OCI-LY1 (cell line): ENCODE measurements at regions not wholly inside any gene's neighbourhood (a gene's known extent, or its start where the extent isn't known, plus 50 kb on each side); places are given as distances from the start of the nearest gene placed in this dataset.

ENCODE experiments used
- H2AFZ ChIP-seq: fragments of 200-600 bp; sonication (generic), shearing (Covaris generic); 2 replicates; pipeline ENCODE4 v1.6.0; 2014; ENCODE audit warnings: antibody characterized with exemption, mild to moderate bottlenecking, low read length
- H3F3A ChIP-seq: fragments of 200-600 bp; sonication (generic), shearing (Covaris generic); 2 replicates; pipeline ENCODE4 v1.6.0; 2014; ENCODE audit warnings: mild to moderate bottlenecking, antibody characterized with exemption, low read length, moderate library complexity; ENCODE audit not compliant: insufficient read depth
- H3K27ac ChIP-seq: fragments of 200-600 bp; sonication (generic); 2 replicates; pipeline ENCODE4 v1.5.1; 2014; ENCODE audit warnings: low read length, mixed run types, mild to moderate bottlenecking, low read depth; ENCODE audit not compliant: poor library complexity, severe bottlenecking
- H3K27me3 ChIP-seq: fragments of 200-600 bp; sonication (generic); 2 replicates; pipeline ENCODE4 v1.6.0; 2014; ENCODE audit warnings: antibody characterized with exemption, mild to moderate bottlenecking, low read length, moderate library complexity; ENCODE audit not compliant: insufficient read depth
- H3K36me3 ChIP-seq: fragments of 200-600 bp; sonication (generic); 2 replicates; pipeline ENCODE4 v1.6.1; 2014; ENCODE audit warnings: mild to moderate bottlenecking, antibody characterized with exemption, low read length, moderate library complexity, mixed read lengths; ENCODE audit not compliant: insufficient read depth
- H3K4me1 ChIP-seq: fragments of 200-600 bp; sonication (generic); 2 replicates; pipeline ENCODE4 v1.5.1; 2014; ENCODE audit warnings: mild to moderate bottlenecking, low read length, moderate library complexity; ENCODE audit not compliant: insufficient read depth, severe bottlenecking
- H3K4me2 ChIP-seq: fragments of 200-600 bp; sonication (generic), shearing (Covaris generic); 2 replicates; pipeline ENCODE4 v1.6.1; 2014; ENCODE audit warnings: low read length
- H3K4me3 ChIP-seq: fragments of 200-600 bp; sonication (generic); 2 replicates; pipeline ENCODE4 v1.5.1; 2014; ENCODE audit warnings: low read length, low read depth, mild to moderate bottlenecking, mixed read lengths; ENCODE audit not compliant: poor library complexity, severe bottlenecking
- H3K79me2 ChIP-seq: fragments of 200-600 bp; shearing (Covaris generic); 2 replicates; pipeline ENCODE4 v1.6.1; 2016; ENCODE audit warnings: mixed run types, low read length, mixed read lengths; ENCODE audit not compliant: insufficient read depth
- H3K9ac ChIP-seq: fragments of 200-600 bp; sonication (generic), shearing (Covaris generic); 2 replicates; pipeline ENCODE4 v1.6.1; 2014; ENCODE audit warnings: mild to moderate bottlenecking, low read length, mixed read lengths
- H3K9me2 ChIP-seq: fragments of 200-600 bp; sonication (generic), shearing (Covaris generic); 2 replicates; pipeline ENCODE4 v1.6.1; 2014; ENCODE audit warnings: low read depth, mild to moderate bottlenecking, low read length, mixed read lengths
- H3K9me3 ChIP-seq: fragments of 200-600 bp; shearing (Covaris generic); 2 replicates; pipeline ENCODE4 v1.6.1; 2014; ENCODE audit warnings: low read length, mixed read lengths
- H4K20me1 ChIP-seq: fragments of 200-600 bp; sonication (generic), shearing (Covaris generic); 2 replicates; pipeline ENCODE4 v1.6.0; 2016; ENCODE audit warnings: mild to moderate bottlenecking, low read length; ENCODE audit not compliant: insufficient read depth
- EZH2 ChIP-seq: fragments of 200-600 bp; sonication (generic), shearing (Covaris generic); IDR thresholded peaks from 2 replicates; pipeline ENCODE4 v1.8.0; 2017; ENCODE audit warnings: borderline replicate concordance, mixed run types, mild to moderate bottlenecking, antibody characterized with exemption, low read length, moderate library complexity, mixed read lengths
- TF ChIP-seq, protein P1 (sequence below): fragments of 200-600 bp; sonication (generic), shearing (Covaris generic); IDR thresholded peaks from 2 replicates; pipeline ENCODE4 v1.5.1; 2017; ENCODE audit warnings: mild to moderate bottlenecking, antibody characterized with exemption, low read length, moderate library complexity, mixed read lengths

DNA sequence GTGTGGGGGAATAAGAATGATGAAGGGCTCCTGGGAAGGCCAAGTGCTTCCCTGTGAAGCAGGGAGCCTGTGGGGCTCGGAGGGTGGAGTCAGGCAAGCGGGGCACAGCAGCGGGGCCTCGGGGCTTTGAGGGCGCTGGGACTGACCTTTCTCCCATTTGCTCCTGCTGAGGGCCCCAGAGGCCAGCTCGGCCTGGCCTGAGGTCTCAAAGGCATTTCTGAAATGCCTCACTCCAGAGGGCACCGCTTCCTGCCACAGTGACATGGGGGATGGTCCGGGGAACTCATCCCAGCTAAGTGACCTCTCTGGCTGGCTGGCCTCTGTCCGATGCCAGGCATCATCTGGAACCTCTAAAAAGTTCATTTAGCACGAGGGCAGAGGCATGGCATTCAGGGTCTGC lies 98.8 kb upstream of the STX18 start:
- H2AFZ ChIP-seq: no peak overlapping the region
- H3K79me2 ChIP-seq: no peaks in the 10 kb centered on the region
- H3K9ac ChIP-seq: no peak overlapping the region
- H3K27ac ChIP-seq: no peak overlapping the region
- H3K9me2 ChIP-seq: no peaks in the 10 kb centered on the region
- H3K4me3 ChIP-seq: no peak overlapping the region
- H3K27me3 ChIP-seq: no peaks in the 10 kb centered on the region
- H3K9me3 ChIP-seq: no peaks in the 10 kb centered on the region
- H3K4me1 ChIP-seq: no peaks in the 10 kb centered on the region
- H4K20me1 ChIP-seq: no peaks in the 10 kb centered on the region
- H3F3A ChIP-seq: no peaks in the 10 kb centered on the region
- H3K4me2 ChIP-seq: no peak overlapping the region
- no peaks in the 10 kb centered on the region for H3K36me3 ChIP-seq
- TF ChIP-seq EZH2: no peak
- TF ChIP-seq, protein P1, sequence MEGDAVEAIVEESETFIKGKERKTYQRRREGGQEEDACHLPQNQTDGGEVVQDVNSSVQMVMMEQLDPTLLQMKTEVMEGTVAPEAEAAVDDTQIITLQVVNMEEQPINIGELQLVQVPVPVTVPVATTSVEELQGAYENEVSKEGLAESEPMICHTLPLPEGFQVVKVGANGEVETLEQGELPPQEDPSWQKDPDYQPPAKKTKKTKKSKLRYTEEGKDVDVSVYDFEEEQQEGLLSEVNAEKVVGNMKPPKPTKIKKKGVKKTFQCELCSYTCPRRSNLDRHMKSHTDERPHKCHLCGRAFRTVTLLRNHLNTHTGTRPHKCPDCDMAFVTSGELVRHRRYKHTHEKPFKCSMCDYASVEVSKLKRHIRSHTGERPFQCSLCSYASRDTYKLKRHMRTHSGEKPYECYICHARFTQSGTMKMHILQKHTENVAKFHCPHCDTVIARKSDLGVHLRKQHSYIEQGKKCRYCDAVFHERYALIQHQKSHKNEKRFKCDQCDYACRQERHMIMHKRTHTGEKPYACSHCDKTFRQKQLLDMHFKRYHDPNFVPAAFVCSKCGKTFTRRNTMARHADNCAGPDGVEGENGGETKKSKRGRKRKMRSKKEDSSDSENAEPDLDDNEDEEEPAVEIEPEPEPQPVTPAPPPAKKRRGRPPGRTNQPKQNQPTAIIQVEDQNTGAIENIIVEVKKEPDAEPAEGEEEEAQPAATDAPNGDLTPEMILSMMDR: no peak

DNA sequence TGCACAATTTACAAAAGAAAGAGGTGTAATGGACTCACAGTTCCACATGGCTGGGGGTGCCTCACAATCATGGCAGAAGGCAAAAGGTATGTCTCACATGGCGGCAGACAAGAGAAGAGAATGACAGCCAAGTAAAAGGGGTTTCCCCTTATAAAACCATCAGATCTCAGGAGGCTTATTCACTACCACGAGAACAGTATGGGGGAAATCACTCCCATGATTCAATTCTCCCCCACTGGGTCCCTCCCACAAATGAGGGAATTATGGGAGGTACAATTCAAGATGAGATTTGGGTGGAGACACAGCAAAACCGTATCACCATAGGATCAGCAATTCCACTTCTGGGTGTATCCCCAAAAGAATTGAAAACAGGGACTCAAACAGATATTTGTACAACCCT lies 97.5 kb upstream of the STX18 start:
- Histone ChIP-seq H3K9me3 (no peaks in the 10 kb centered on the region), H3F3A (no peaks in the 10 kb centered on the region), H2AFZ (no peak overlapping the region), H3K79me2 (no peaks in the 10 kb centered on the region), H3K9ac (no peak overlapping the region), H3K27me3 (no peaks in the 10 kb centered on the region), H4K20me1 (no peaks in the 10 kb centered on the region), H3K4me2 (no peak overlapping the region), H3K4me1 (no peaks in the 10 kb centered on the region), H3K4me3 (no peak overlapping the region), H3K36me3 (no peaks in the 10 kb centered on the region), H3K9me2 (no peaks in the 10 kb centered on the region), H3K27ac (no peak overlapping the region)
- no peak for TF ChIP-seq EZH2
- TF ChIP-seq, protein P1: no peak

- Histone ChIP-seq H3K9ac (no peak overlapping the region), H3K79me2 (no peaks in the 10 kb centered on the region), H3K4me1 (no peaks in the 10 kb centered on the region), H4K20me1 (no peaks in the 10 kb centered on the region), H2AFZ (no peak overlapping the region), H3K36me3 (no peaks in the 10 kb centered on the region), H3K9me3 (no peaks in the 10 kb centered on the region), H3K9me2 (no peaks in the 10 kb centered on the region), H3K27ac (no peak overlapping the region), H3K27me3 (no peaks in the 10 kb centered on the region), H3F3A (no peaks in the 10 kb centered on the region), H3K4me2 (no peak overlapping the region), H3K4me3 (no peak overlapping the region)
- TF ChIP-seq, protein P1: no peak
- no peak for TF ChIP-seq EZH2
These were observed 95.9 kb upstream of the STX18 start for GRCh38 chr4:4637710-4638109.
